H1 (cell line): ENCODE measurements at regions not wholly inside any gene's neighbourhood (a gene's known extent, or its start where the extent isn't known, plus 50 kb on each side); places are given as distances from the start of the nearest gene placed in this dataset.

ENCODE experiments used
- ATF2 ChIP-seq: IDR thresholded peaks from 2 replicates; pipeline ENCODE4 v1.6.1; 2012; ENCODE audit warnings: low read length, inconsistent platforms
- RFX5 ChIP-seq: IDR thresholded peaks from 2 replicates; pipeline ENCODE4 v1.6.1; 2011; ENCODE audit warnings: low read depth, low read length, improper control_type of control experiment, borderline replicate concordance
- SP4 ChIP-seq: IDR thresholded peaks from 2 replicates; pipeline ENCODE4 v1.6.1; 2012; ENCODE audit warnings: low read length, inconsistent platforms

GRCh38 chr5:68891718-68892117 lies 202.1 kb upstream of the SLC30A5 start (continued):
- no peak for TF ChIP-seq SP4
- no peak for TF ChIP-seq RFX5
- no peak for TF ChIP-seq ATF2
- TF ChIP-seq, all 59 proteins: peak for 0
